ENCODE measurements at regions not wholly inside any gene's neighbourhood (a gene's known extent, or its start where the extent isn't known, plus 50 kb on each side); places are given as distances from the start of the nearest gene placed in this dataset.
A peak's percentile ranks its signal among the peaks of the same experiment; 100 is the strongest.

DNA sequence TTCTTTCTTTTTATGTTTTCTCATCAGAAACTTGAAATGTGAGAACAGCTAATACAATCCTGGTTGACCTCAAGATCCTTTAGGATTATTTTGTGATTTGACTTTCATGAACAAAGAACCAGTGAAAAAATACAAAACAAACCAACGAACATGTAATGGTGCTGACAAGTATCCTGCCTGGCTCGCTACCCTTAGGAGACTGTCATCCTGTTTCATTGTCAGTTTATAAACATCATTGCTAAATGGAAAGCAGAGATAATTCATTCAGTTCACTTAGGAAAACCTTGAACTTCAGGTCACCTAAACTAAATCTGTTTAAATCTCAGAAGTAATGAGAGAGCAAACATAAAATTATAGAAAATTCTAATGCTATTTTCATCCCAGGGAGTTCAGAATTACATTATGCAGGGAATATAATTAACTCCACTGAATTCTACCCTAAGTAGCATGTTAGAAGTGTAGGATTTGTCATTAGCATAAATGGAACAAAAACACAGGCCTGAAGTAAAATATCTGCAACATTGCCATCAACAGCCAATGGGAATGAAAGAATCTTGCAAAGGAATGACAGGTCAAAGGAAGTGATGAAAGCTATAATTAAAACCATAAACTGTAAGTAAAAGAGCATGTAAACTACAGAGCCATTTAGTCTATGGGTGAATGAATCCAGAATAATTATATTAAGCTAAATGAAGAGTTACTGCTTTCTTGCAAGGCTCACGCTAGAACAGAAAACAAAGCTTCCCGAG, 401.2 kb upstream of the MANEA start:
- TF ChIP-seq REST (IDR thresholded peaks at IDR 0.05; ENCODE audit: insufficient read depth in 1 of 2, low read depth in 2 of 2, low read length in 2 of 2) (no peak), POLR2AphosphoS5 (IDR thresholded peaks at IDR 0.05; ENCODE audit: low read depth, low read length) (no peak), SIN3A (IDR thresholded peaks at IDR 0.05; ENCODE audit: borderline replicate concordance, insufficient read depth, low read length) (no peak), FOXP2 (optimal IDR thresholded peaks at IDR 0.05; ENCODE audit: borderline replicate concordance, extremely low read depth, extremely low read length, insufficient read depth) (no peak), TAF1 (IDR thresholded peaks at IDR 0.05; ENCODE audit: borderline replicate concordance, insufficient read depth, low read length) (peak; percentile 44; the same call in 1 of the 2 replicates)
